ENCODE measurements at regions not wholly inside any gene's neighbourhood (a gene's known extent, or its start where the extent isn't known, plus 50 kb on each side); places are given as distances from the start of the nearest gene placed in this dataset.
"Not testable (repeated sequence)": the region's sequence is repeated elsewhere in the genome, so short reads cannot be mapped to it uniquely, and the experiment has no call there.

DNA sequence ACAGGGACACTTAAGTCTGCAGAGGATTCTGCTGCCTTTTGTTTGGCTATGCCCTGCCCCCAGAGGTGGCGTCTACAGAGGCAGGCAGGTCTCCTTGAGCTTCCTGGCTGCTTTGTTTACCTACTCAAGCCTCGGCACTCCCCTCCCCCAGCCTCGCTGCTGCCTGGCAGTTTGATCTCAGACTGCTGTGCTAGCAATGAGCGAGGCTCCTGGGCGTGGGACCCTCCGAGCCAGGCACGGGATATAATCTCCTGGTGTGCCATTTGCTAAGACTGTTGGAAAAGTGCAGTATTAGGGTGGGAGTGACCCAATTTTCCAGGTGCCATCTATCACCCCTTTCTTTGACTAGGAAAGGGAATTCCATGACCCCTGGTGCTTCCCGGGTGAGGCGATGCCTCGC lies 725.0 kb upstream of the HS6ST1 start:
- H3K27ac ChIP-seq (ENCODE audit: low read depth, low read length); H3K27me3 ChIP-seq (ENCODE audit: control insufficient read depth, insufficient read depth, low read length); H3K36me3 ChIP-seq (ENCODE audit: control insufficient read depth, insufficient read depth, low read length); H3K4me3 ChIP-seq (ENCODE audit: low read depth, low read length); H3K9me3 ChIP-seq (ENCODE audit: control insufficient read depth, insufficient read depth, low read length); H3K4me1 ChIP-seq (ENCODE audit: control insufficient read depth, insufficient read depth, low read length); H3K9ac ChIP-seq (ENCODE audit: low read depth, low read length): not testable (repeated sequence)

DNA sequence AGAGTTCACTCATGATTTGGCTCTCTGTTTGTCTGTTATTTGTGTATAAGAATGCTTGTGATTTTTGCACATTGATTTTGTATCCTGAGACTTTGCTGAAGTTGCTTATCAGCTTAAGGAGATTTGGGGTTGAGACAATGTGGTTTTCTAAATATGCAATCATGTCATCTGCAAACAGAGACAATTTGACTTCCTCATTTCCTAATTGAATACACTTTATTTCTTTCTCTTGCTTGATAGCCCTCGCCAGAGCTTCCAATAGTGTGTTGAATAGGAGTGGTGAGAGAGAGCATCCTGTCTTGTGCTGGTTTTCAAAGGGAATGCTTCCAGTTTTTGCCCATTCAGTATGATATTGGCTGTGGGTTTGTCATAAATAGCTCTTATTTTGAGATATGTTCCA lies 727.8 kb upstream of the HS6ST1 start:
- not testable (repeated sequence) for H3K36me3 ChIP-seq (ENCODE audit: control insufficient read depth, insufficient read depth, low read length); H3K4me1 ChIP-seq (ENCODE audit: control insufficient read depth, insufficient read depth, low read length)
- H3K9me3 ChIP-seq (ENCODE audit: control insufficient read depth, insufficient read depth, low read length) = peaks cover 18% of the 10 kb centered on the region

DNA sequence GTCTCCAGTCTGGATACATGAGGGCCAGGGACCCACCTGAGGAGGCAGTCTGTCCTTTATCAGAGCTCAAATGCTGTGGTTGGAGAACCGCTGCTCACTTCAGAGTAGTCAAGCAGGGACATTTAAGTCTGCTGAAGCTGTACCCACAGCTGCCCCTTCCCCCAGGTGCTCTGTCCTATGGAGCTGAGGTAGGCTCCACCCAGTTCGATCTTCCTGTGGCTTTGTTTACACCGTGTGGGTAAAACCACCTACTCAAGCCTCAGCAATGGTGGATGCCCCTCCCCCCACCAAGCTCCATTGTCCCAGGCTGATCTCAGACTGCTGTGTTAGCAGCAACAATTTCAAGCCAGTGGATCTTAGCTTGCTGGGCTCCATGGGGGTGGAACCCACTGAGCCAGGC lies 731.4 kb upstream of the HS6ST1 start:
- no peaks in the 10 kb centered on the region for H3K4me1 ChIP-seq (ENCODE audit: control insufficient read depth, insufficient read depth, low read length)

More for the DNA sequence above, 727.8 kb upstream of the HS6ST1 start:
- not testable (repeated sequence) for H3K9ac ChIP-seq (ENCODE audit: low read depth, low read length); H3K27ac ChIP-seq (ENCODE audit: low read depth, low read length); H3K4me3 ChIP-seq (ENCODE audit: low read depth, low read length); H3K27me3 ChIP-seq (ENCODE audit: control insufficient read depth, insufficient read depth, low read length)

DNA sequence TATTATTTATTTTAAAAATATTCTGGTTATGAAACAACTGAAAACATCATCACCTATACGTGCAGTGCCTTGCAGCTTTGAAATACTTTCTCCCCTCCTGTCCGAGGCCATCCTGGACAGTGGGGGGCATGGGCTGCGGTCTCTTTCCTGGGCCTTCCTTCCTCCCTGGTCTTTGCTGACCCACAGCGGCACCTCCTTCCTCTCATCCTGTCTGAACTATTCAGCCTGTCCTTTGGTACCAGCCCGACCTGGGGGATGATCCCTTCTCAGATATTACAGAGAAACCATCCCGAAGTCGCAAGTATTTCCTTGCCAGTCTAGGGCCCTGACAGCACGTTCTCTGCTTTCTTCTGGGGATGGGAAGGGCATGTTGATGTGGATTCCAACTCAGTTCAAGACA lies 736.6 kb upstream of the HS6ST1 start:
- Histone ChIP-seq H3K9ac (ENCODE audit: low read depth, low read length) (no peak overlapping the region), H3K27ac (ENCODE audit: low read depth, low read length) (no peak overlapping the region), H3K4me1 (ENCODE audit: control insufficient read depth, insufficient read depth, low read length) (no peaks in the 10 kb centered on the region), H3K36me3 (ENCODE audit: control insufficient read depth, insufficient read depth, low read length) (no peaks in the 10 kb centered on the region), H3K9me3 (ENCODE audit: control insufficient read depth, insufficient read depth, low read length) (peaks cover 7% of the 10 kb centered on the region; the same call in 1 of the 2 replicates), H3K4me3 (ENCODE audit: low read depth, low read length) (no peak overlapping the region), H3K27me3 (ENCODE audit: control insufficient read depth, insufficient read depth, low read length) (no peaks in the 10 kb centered on the region)

More for the DNA sequence above, 731.4 kb upstream of the HS6ST1 start:
- H3K4me3 ChIP-seq (ENCODE audit: low read depth, low read length) = no peak overlapping the region
- no peaks in the 10 kb centered on the region for H3K36me3 ChIP-seq (ENCODE audit: control insufficient read depth, insufficient read depth, low read length)
- peaks cover 13% of the 10 kb centered on the region; the same call in 1 of the 2 replicates for H3K9me3 ChIP-seq (ENCODE audit: control insufficient read depth, insufficient read depth, low read length)
- H3K27ac ChIP-seq (ENCODE audit: low read depth, low read length) = no peak overlapping the region
- no peak overlapping the region for H3K9ac ChIP-seq (ENCODE audit: low read depth, low read length)
- H3K27me3 ChIP-seq (ENCODE audit: control insufficient read depth, insufficient read depth, low read length) = no peaks in the 10 kb centered on the region

DNA sequence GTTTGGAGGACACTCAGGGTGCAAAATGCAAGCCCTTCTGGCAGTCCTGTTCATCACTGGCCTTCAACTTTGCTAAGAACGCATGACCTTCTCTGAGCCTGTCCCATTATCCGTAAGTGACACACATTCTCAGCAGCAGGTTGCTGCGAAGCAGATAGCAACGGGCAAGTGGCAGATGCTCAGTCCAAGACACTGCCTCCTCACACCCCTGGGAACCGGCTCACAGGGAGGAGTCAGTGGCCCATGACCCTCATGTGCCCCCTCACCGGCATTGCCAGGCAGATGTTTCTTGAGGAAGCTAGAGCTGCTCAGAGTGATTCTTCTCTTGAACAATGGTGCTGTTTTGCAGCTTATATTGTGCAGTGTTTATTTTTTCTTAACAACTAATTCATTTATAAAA lies 737.2 kb upstream of the HS6ST1 start:
- no peaks in the 10 kb centered on the region for H3K36me3 ChIP-seq (ENCODE audit: control insufficient read depth, insufficient read depth, low read length)
- no peaks in the 10 kb centered on the region for H3K27me3 ChIP-seq (ENCODE audit: control insufficient read depth, insufficient read depth, low read length)
- no peak overlapping the region for H3K27ac ChIP-seq (ENCODE audit: low read depth, low read length)
- no peak overlapping the region for H3K9ac ChIP-seq (ENCODE audit: low read depth, low read length)
- H3K9me3 ChIP-seq (ENCODE audit: control insufficient read depth, insufficient read depth, low read length) = peaks cover 1% of the 10 kb centered on the region; the same call in 1 of the 2 replicates
- no peak overlapping the region for H3K4me3 ChIP-seq (ENCODE audit: low read depth, low read length)
- no peaks in the 10 kb centered on the region for H3K4me1 ChIP-seq (ENCODE audit: control insufficient read depth, insufficient read depth, low read length)

DNA sequence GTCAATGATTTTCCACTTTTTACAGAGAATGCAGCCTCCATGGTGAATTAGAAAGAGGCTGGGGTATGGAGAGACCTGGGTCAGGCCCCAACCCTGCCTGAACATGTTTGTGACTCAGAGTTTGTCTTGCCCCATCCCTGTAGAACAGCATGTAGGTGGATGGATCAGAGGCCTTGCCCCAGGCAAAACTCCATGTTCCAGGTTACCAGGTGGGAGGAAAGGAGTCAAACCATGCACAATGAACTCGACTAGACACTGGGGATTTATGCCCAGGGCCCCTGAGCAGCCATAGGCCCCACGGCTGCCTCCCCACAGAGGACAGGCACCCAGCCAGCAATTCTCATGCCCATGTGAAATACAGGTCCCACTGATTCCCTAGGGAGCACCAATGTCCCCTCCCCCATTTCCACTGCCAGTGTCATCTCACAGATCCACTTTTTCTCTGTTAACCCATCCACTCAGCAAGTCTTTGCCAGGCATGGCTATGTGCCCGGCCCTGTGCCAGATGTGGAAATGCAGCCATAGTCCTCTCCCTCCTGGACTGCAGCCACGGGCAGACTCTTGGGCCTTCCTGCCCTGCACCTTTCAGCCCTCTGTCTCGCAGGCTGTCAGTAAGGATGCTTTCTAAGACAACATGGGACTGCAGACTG lies 737.8 kb upstream of the HS6ST1 start:
- Histone ChIP-seq H3K4me3 (ENCODE audit: low read depth, low read length) (no peak overlapping the region), H3K36me3 (ENCODE audit: control insufficient read depth, insufficient read depth, low read length) (no peaks in the 10 kb centered on the region), H3K9me3 (ENCODE audit: control insufficient read depth, insufficient read depth, low read length) (no peaks in the 10 kb centered on the region), H3K9ac (ENCODE audit: low read depth, low read length) (no peak overlapping the region), H3K27me3 (ENCODE audit: control insufficient read depth, insufficient read depth, low read length) (no peaks in the 10 kb centered on the region), H3K4me1 (ENCODE audit: control insufficient read depth, insufficient read depth, low read length) (no peaks in the 10 kb centered on the region), H3K27ac (ENCODE audit: low read depth, low read length) (no peak overlapping the region)

DNA sequence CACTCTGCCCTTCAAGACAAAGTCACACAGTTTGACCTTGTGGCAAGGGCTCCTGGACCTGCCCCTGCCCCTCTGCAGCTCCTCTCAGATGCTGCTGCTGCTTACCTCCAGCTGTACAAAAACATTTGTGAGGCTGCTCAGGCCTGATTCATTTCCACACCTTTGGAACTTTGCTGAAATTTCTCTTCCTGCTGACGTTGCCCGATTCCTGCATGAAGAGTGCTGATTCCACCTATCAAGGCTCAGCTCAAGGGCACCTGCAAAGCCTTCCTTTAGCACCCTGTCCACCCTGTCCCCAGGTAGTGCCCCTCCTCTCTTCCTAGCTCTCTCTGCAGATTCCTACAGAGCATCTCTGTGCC lies 738.3 kb upstream of the HS6ST1 start:
- Histone ChIP-seq H3K27ac (ENCODE audit: low read depth, low read length) (no peak overlapping the region), H3K27me3 (ENCODE audit: control insufficient read depth, insufficient read depth, low read length) (no peaks in the 10 kb centered on the region), H3K4me1 (ENCODE audit: control insufficient read depth, insufficient read depth, low read length) (no peaks in the 10 kb centered on the region), H3K9me3 (ENCODE audit: control insufficient read depth, insufficient read depth, low read length) (no peaks in the 10 kb centered on the region), H3K9ac (ENCODE audit: low read depth, low read length) (no peak overlapping the region), H3K4me3 (ENCODE audit: low read depth, low read length) (no peak overlapping the region), H3K36me3 (ENCODE audit: control insufficient read depth, insufficient read depth, low read length) (no peaks in the 10 kb centered on the region)

DNA sequence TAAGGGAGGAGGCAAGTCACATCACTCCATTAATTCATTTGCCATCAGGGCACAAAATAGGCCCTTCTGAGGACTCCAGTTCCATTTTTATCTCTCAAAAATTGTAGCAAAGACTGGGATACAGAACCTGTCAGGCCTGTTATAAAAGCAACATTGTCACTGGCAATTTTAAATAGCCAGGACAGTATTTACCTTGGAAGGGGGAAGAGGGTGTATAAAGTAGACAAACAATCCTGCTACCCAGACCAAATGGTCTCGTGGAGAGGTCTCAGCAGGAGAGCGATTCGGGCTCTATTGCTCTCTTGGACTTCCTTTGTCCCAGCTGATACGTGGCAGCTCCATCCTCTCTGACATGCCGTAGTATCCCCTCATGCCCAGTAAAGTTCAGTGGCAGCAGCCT lies 740.3 kb upstream of the HS6ST1 start:
- no peaks in the 10 kb centered on the region for H3K4me1 ChIP-seq (ENCODE audit: control insufficient read depth, insufficient read depth, low read length)
- H3K36me3 ChIP-seq (ENCODE audit: control insufficient read depth, insufficient read depth, low read length) = no peaks in the 10 kb centered on the region
- H3K27ac ChIP-seq (ENCODE audit: low read depth, low read length) = no peak overlapping the region
- H3K4me3 ChIP-seq (ENCODE audit: low read depth, low read length) = no peak overlapping the region
- no peaks in the 10 kb centered on the region for H3K27me3 ChIP-seq (ENCODE audit: control insufficient read depth, insufficient read depth, low read length)
- no peaks in the 10 kb centered on the region for H3K9me3 ChIP-seq (ENCODE audit: control insufficient read depth, insufficient read depth, low read length)
- no peak overlapping the region for H3K9ac ChIP-seq (ENCODE audit: low read depth, low read length)

DNA sequence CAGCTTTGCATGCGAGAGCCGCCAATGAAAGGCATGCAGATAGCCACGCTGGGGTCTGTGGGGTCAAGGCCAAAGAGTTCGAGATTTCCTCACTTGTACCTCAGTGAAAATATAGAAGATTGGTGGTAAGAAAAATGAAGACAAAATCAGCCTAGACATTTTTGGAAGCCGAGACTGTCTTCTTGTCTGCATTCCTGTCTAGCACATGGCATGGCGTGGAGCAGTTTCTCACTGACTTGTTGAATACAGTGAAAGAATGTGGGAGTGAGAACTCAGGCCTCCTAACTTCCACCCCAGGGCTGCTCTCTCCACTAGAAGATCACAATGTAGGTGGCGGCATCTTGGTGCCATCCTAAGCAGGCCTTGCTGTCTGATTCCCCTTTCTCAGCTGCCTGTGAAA lies 740.8 kb upstream of the HS6ST1 start:
- Histone ChIP-seq H3K4me1 (ENCODE audit: control insufficient read depth, insufficient read depth, low read length) (no peaks in the 10 kb centered on the region), H3K4me3 (ENCODE audit: low read depth, low read length) (no peak overlapping the region), H3K27ac (ENCODE audit: low read depth, low read length) (no peak overlapping the region), H3K27me3 (ENCODE audit: control insufficient read depth, insufficient read depth, low read length) (no peaks in the 10 kb centered on the region), H3K36me3 (ENCODE audit: control insufficient read depth, insufficient read depth, low read length) (no peaks in the 10 kb centered on the region), H3K9ac (ENCODE audit: low read depth, low read length) (no peak overlapping the region), H3K9me3 (ENCODE audit: control insufficient read depth, insufficient read depth, low read length) (no peaks in the 10 kb centered on the region)

DNA sequence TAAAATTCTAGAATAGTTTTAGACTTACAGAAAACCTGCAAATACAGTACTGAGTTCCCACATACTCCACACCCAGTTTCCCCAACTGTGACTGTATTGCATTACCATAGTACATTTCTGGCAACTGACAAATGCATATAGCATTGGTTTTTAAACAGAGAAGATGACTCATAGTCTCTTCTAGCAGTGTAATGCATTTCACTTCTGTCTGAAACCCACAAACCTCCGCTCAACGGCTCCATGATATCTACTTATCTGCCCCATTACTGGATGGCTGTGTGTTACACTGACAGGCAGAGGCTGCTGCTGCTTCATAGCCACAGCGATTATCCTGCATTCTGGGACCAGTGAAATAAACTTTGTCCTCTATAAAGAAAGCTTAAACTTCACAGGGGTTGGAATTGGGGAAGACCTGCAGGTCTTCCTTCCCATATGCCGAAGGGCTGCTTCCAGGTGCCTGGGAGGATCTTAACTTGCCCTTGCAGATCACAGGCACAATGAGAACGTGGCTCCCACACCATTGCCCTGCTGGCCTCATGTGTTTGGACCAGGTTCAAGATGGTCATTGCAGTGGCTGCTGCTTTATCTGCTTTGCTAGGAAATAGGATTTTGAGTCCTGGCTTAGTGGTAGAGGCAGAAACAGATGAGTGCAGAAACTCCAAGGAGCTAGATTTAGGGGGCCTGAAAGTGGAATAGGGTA lies 742.6 kb upstream of the HS6ST1 start:
- H3K4me1 ChIP-seq (ENCODE audit: control insufficient read depth, insufficient read depth, low read length) = no peaks in the 10 kb centered on the region
- no peak overlapping the region for H3K4me3 ChIP-seq (ENCODE audit: low read depth, low read length)
- no peak overlapping the region for H3K9ac ChIP-seq (ENCODE audit: low read depth, low read length)
- no peaks in the 10 kb centered on the region for H3K36me3 ChIP-seq (ENCODE audit: control insufficient read depth, insufficient read depth, low read length)
- no peaks in the 10 kb centered on the region for H3K27me3 ChIP-seq (ENCODE audit: control insufficient read depth, insufficient read depth, low read length)
- no peak overlapping the region for H3K27ac ChIP-seq (ENCODE audit: low read depth, low read length)
- no peaks in the 10 kb centered on the region for H3K9me3 ChIP-seq (ENCODE audit: control insufficient read depth, insufficient read depth, low read length)

DNA sequence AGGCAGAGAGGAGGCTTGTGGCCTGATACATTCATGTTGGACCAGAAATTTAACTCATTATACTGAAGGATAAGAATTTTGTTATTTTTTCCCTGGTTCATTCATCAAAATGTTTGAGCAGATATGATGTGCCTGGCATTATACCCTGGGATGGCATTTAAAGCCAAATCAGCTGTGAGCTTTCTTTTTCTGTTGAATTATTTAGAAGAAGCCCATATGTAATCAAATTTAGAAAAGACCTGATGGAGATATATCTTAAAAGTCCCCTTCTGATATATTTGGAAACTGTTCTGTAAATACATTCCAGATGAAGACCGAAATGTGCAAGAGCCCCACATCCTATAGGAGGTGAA lies 743.1 kb upstream of the HS6ST1 start:
- no peak overlapping the region for H3K9ac ChIP-seq (ENCODE audit: low read depth, low read length)
- no peaks in the 10 kb centered on the region for H3K9me3 ChIP-seq (ENCODE audit: control insufficient read depth, insufficient read depth, low read length)
- no peaks in the 10 kb centered on the region for H3K27me3 ChIP-seq (ENCODE audit: control insufficient read depth, insufficient read depth, low read length)
- no peak overlapping the region for H3K4me3 ChIP-seq (ENCODE audit: low read depth, low read length)
- H3K4me1 ChIP-seq (ENCODE audit: control insufficient read depth, insufficient read depth, low read length) = no peaks in the 10 kb centered on the region
- no peak overlapping the region for H3K27ac ChIP-seq (ENCODE audit: low read depth, low read length)
- no peaks in the 10 kb centered on the region for H3K36me3 ChIP-seq (ENCODE audit: control insufficient read depth, insufficient read depth, low read length)
